Aorta (tissue), 5 donors: ENCODE measurements at regions not wholly inside any gene's neighbourhood (a gene's known extent, or its start where the extent isn't known, plus 50 kb on each side); places are given as distances from the start of the nearest gene placed in this dataset.
A peak's percentile ranks its signal among the peaks of the same experiment; 100 is the strongest.

ENCODE experiments used
- ATAC-seq: fragments of 200-7000 bp; cut with Tn5 transposase; one replicate; pipeline ENCODE4 v1.9.1; 2022; ENCODE audit warnings: moderate library complexity; ENCODE audit not compliant: low FRiP score
- DNase-seq, 2 donors: peaks; one replicate each; pipeline ENCODE4 v3.0.0-alpha.2; 2020
- H3K27ac ChIP-seq, 2 donors: one replicate each; pipeline ENCODE4 v1.5.1; 2013; ENCODE audit warnings: low read length in 2 of 2, mild to moderate bottlenecking in 2 of 2, moderate library complexity in 2 of 2, control low read depth in 1 of 2, inconsistent platforms in 1 of 2, low read depth in 1 of 2
- H3K27me3 ChIP-seq, 2 donors: one replicate each; pipeline ENCODE4 v1.6.1; 2013; ENCODE audit warnings: control low read depth in 1 of 2, low read length in 1 of 2, mild to moderate bottlenecking in 1 of 2, moderate library complexity in 1 of 2; ENCODE audit not compliant: insufficient read depth in 2 of 2, control insufficient read depth in 1 of 2
- H3K36me3 ChIP-seq, 2 donors: one replicate each; pipeline ENCODE4 v1.6.1; 2013; ENCODE audit warnings: control low read depth in 1 of 2, low read length in 1 of 2, mild to moderate bottlenecking in 1 of 2; ENCODE audit not compliant: insufficient read depth in 2 of 2, control insufficient read depth in 1 of 2
- H3K4me1 ChIP-seq, 2 donors: one replicate each; pipeline ENCODE4 v1.6.1; 2013; ENCODE audit warnings: low read length in 2 of 2, control low read depth in 1 of 2, mild to moderate bottlenecking in 1 of 2, moderate library complexity in 1 of 2; ENCODE audit not compliant: insufficient read depth in 2 of 2, control insufficient read depth in 1 of 2
- H3K4me3 ChIP-seq, 2 donors: one replicate each; pipeline ENCODE4 v1.5.1; 2013; ENCODE audit warnings: low read length in 2 of 2, control low read depth in 1 of 2, mild to moderate bottlenecking in 1 of 2
- H3K9me3 ChIP-seq: one replicate; pipeline ENCODE4 v1.6.1; 2013; ENCODE audit warnings: mild to moderate bottlenecking, low read length; ENCODE audit not compliant: control insufficient read depth
- WGBS, 2 donors: extraction: QIAGEN DNeasy Blood & Tissue Kit; methylation state at CpG; one replicate each; pipeline ENCODE4 v1.1.7; 2013; 5-methylcytosine and 5-hydroxymethylcytosine counted together
- intact Hi-C, 2 donors: fragments of 100-400 bp; cut with DNase I; formaldehyde crosslinking; loops; one replicate each; pipeline versions ENCODE4 v1.14.2 to v1.15.0; 2022
- donor health status: healthy with polysubstance abuse.
- donor health status: Bipolar disorder and iron deficiency.
- donor health status: DM: no; HTN: no; CAD: no.
- donor health status: DM: no; HTN: no; CAD: no.
- donor health status: DM: yes; HTN: yes; CAD: no.

- Histone ChIP-seq H3K36me3 (no peaks in the 10 kb centered on the region), H3K27ac (no peak overlapping the region), H3K9me3 (no peaks in the 10 kb centered on the region), H3K4me3 (no peak overlapping the region), H3K27me3 (no peaks in the 10 kb centered on the region), H3K4me1 (no peaks in the 10 kb centered on the region)
- intact Hi-C loops = no loop called here
- no peak for ATAC-seq
- DNase-seq = peak; percentile 21 to 68
- WGBS, 2 donors = 71 to 73% methylated on average over 9 of the region's 9 CpGs
Observed at GRCh38 chr1:4140821-4141220, 240.7 kb upstream of the C1orf174 start.

- no peak overlapping the region for H3K4me3 ChIP-seq
- ATAC-seq (peak; percentile 49), DNase-seq (no peak)
- intact Hi-C loops = no loop called here
- no peaks in the 10 kb centered on the region for H3K27me3 ChIP-seq
- no peaks in the 10 kb centered on the region for H3K4me1 ChIP-seq
- H3K27ac ChIP-seq = no peak overlapping the region
- no peaks in the 10 kb centered on the region for H3K9me3 ChIP-seq
- WGBS, 2 donors = 88 to 97% methylated on average over 6 of the region's 6 CpGs
- H3K36me3 ChIP-seq = no peaks in the 10 kb centered on the region
Observed at GRCh38 chr1:4144349-4144971, 244.4 kb upstream of the C1orf174 start.

- H3K27ac ChIP-seq = no peak overlapping the region
- H3K27me3 ChIP-seq = no peaks in the 10 kb centered on the region
- DNase-seq (peak in 1 of 2 donors; percentile 50), ATAC-seq (no peak)
- intact Hi-C loops = no loop called here
- no peaks in the 10 kb centered on the region for H3K9me3 ChIP-seq
- H3K36me3 ChIP-seq = no peaks in the 10 kb centered on the region
- H3K4me1 ChIP-seq = no peaks in the 10 kb centered on the region
- no peak overlapping the region for H3K4me3 ChIP-seq
- WGBS, 2 donors = 71 to 85% methylated on average over 7 of the region's 7 CpGs
Observed at GRCh38 chr1:4146101-4146500, 246.0 kb upstream of the C1orf174 start.

- intact Hi-C loops = no loop called here
Observed at GRCh38 chr1:4146614-4147013, 246.5 kb upstream of the C1orf174 start.

GRCh38 chr1:4147509-4147908, 247.4 kb upstream of the C1orf174 start:
- WGBS, 2 donors = 69 to 77% methylated on average over 12 of the region's 12 CpGs
- intact Hi-C loops = no loop called here
- H3K9me3 ChIP-seq = no peaks in the 10 kb centered on the region
- no peak overlapping the region for H3K27ac ChIP-seq
- H3K4me1 ChIP-seq = no peaks in the 10 kb centered on the region
- DNase-seq (peak in 1 of 2 donors; percentile 6), ATAC-seq (no peak)
- no peaks in the 10 kb centered on the region for H3K36me3 ChIP-seq
- no peaks in the 10 kb centered on the region for H3K27me3 ChIP-seq
- no peak overlapping the region for H3K4me3 ChIP-seq

More at GRCh38 chr1:4146614-4147013, 246.5 kb upstream of the C1orf174 start:
- DNase-seq = no peak
- ATAC-seq = no peak
- no peaks in the 10 kb centered on the region for H3K9me3 ChIP-seq
- H3K27me3 ChIP-seq = no peaks in the 10 kb centered on the region
- no peak overlapping the region for H3K27ac ChIP-seq
- H3K4me3 ChIP-seq = no peak overlapping the region
- no peaks in the 10 kb centered on the region for H3K36me3 ChIP-seq
- no peaks in the 10 kb centered on the region for H3K4me1 ChIP-seq
- WGBS, 2 donors = 62 to 73% methylated on average over 5 of the region's 5 CpGs

- Histone ChIP-seq H3K4me3 (no peak overlapping the region), H3K27me3 (no peaks in the 10 kb centered on the region), H3K9me3 (no peaks in the 10 kb centered on the region), H3K4me1 (no peaks in the 10 kb centered on the region), H3K36me3 (no peaks in the 10 kb centered on the region), H3K27ac (no peak overlapping the region)
- ATAC-seq (no peak), DNase-seq (peak in 1 of 2 donors; percentile 37)
- intact Hi-C loops = no loop called here
- WGBS, 2 donors = 80 to 85% methylated on average over 7 of the region's 7 CpGs
Observed at GRCh38 chr1:4149281-4149680, 249.2 kb upstream of the C1orf174 start.

GRCh38 chr1:4149831-4150230, 249.8 kb upstream of the C1orf174 start:
- DNase-seq = peak in 1 of 2 donors; percentile 54
- ATAC-seq = no peak
- Histone ChIP-seq H3K36me3 (no peaks in the 10 kb centered on the region), H3K4me1 (no peaks in the 10 kb centered on the region), H3K9me3 (no peaks in the 10 kb centered on the region), H3K4me3 (no peak overlapping the region), H3K27me3 (no peaks in the 10 kb centered on the region), H3K27ac (no peak overlapping the region)
- whole genome bisulfite sequencing, 2 donors = 69 to 72% methylated on average over 10 of the region's 10 CpGs
- intact Hi-C loops = no loop called here

- ATAC-seq (no peak), DNase-seq (peak in 1 of 2 donors; percentile 20)
- no peak overlapping the region for H3K4me3 ChIP-seq
- H3K4me1 ChIP-seq = no peaks in the 10 kb centered on the region
- no peak overlapping the region for H3K27ac ChIP-seq
- intact Hi-C loops = no loop called here
- WGBS, 2 donors = 32 to 38% methylated on average over 7 of the region's 7 CpGs
- H3K36me3 ChIP-seq = no peaks in the 10 kb centered on the region
- no peaks in the 10 kb centered on the region for H3K9me3 ChIP-seq
- H3K27me3 ChIP-seq = no peaks in the 10 kb centered on the region
Observed at GRCh38 chr1:4150262-4150661, 250.2 kb upstream of the C1orf174 start.

- DNase-seq (no peak), ATAC-seq (no peak)
- intact Hi-C loops = no loop called here
- H3K27me3 ChIP-seq = no peaks in the 10 kb centered on the region
- H3K27ac ChIP-seq = no peak overlapping the region
- H3K36me3 ChIP-seq = no peaks in the 10 kb centered on the region
- WGBS, 2 donors = 76 to 79% methylated on average over 11 of the region's 11 CpGs
- H3K4me1 ChIP-seq = no peaks in the 10 kb centered on the region
- H3K4me3 ChIP-seq = no peak overlapping the region
- no peaks in the 10 kb centered on the region for H3K9me3 ChIP-seq
Observed at GRCh38 chr1:4152266-4152665, 252.2 kb upstream of the C1orf174 start.
